ENCODE measurements at regions not wholly inside any gene's neighbourhood (a gene's known extent, or its start where the extent isn't known, plus 50 kb on each side); places are given as distances from the start of the nearest gene placed in this dataset.
"Not testable (repeated sequence)": the region's sequence is repeated elsewhere in the genome, so short reads cannot be mapped to it uniquely, and the experiment has no call there.

GRCh38 chr1:70674941-70675685 lies 264.0 kb downstream of the CTH start:
- no peak for DNase-seq

DNA sequence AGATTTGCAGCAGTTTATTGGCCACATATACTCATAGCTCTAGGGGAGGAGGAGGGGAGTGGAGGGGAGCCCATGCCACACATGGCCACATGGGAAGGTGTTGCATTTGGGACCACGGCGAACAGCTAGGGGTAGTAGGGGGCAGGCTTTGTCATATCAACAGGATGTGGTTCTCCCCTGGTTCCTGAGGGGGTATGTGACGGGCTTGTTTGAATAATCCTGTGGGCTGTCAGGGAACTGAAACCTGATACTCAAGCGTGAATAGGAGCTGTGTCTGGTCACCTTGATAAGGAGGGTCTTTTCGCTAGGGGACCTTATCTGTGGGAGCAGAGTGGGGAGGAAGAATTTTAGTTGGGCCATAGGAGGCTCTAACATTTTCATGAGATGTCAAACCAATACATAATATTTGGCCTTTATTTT lies 264.7 kb downstream of the CTH start:
- DNase-seq = no peak

- DNase-seq = peak; percentile 74 to 83 (median 77)
Observed at GRCh38 chr1:70685300-70686286, 274.5 kb downstream of the CTH start.

DNA sequence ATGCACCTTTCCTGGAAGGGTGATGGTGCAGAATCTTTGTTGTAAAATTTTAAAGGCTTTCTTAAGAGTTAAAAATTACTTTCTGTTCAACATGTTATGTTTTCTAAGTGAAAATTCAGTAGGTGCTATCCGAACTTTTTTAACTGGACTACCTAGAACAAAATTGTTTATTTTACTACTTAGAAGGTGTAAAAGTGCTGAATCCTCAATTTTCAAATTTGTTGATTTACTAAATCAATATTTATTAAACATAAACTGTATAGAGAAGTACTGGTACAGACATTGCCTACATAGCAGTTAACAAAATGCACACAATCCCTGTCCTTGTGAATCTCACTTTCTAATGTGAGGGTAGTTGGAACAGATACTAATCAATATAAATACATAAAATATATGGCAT lies 277.5 kb downstream of the CTH start:
- no peak for DNase-seq

DNA sequence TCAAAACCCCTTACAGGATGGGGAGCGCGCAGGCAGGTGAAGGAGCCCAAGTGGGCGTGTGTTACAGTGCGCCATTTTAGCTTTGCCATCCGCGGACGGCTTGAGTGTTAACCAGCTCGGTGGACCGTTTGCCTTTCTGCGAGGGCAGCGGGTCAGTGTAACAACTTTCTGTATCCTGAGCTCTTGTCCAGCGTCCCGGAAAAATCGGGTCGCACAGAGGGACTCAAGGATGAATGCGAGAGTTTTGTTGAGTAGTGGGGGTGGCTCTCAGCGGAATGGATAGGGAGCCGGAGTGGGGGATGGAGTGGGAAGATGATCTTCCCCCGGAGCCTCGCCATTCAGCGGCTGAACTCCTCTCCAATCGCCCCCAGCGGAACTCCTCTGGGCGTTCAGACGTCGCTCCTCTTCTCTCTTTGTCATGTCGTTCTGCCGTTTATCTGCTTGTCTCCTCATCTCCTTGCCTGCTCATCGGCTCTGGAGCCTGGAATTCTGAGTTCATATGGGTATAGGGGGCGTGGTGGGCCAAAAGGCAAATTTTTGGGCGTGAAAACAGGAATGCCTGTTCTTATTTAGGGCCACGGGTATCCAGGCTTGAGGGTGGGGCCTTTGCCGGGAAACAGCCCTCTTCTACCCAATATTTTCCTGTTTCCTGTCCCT lies 295.4 kb downstream of the CTH start:
- DNase-seq = no peak

DNA sequence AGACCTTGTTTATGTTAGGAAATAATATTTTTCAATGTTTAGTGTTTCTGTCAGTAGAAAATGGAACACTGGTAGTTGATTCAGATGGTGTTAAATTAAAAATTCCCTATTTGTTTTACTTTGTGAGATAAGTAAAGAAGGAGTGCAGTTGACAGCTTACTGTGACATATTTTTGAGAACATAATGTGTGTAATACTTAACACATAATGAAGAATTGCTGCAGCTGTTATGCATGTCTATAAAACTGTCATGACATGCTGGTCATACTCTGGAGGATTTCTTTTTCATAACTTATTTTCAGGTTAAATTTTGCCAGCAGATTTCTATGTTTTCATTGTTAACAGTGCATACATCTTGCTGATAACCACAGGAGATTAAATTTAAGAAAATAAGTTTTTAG lies 296.1 kb downstream of the CTH start:
- DNase-seq = no peak

DNA sequence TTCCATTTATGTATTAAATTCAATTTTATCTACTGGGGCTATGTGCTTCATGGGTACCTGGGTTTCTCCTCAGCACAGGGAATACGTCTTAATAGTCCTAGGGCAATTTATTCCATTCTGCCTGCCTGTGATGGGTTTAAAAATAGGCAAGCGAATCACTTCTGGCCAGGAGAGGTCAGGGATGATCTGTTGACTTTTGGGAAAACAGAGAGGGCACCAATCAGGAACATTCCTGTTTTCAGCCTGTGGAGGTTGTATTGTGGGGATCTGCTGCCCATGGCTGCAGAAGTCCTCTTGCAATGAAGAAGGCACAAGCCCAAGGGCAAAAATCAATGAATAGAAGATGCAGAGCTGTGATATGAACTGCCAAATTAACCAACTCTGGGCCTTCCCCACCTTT lies 303.1 kb downstream of the CTH start:
- DNase-seq = no peak

GRCh38 chr1:70717211-70717610 lies 306.1 kb downstream of the CTH start:
- no peak for DNase-seq

- DNase-seq = no peak
Observed at GRCh38 chr1:70717656-70718055, 306.6 kb downstream of the CTH start.

- no peak for DNase-seq
Observed at GRCh38 chr1:70718086-70718630, 307.1 kb downstream of the CTH start.

GRCh38 chr1:70719154-70719553 lies 308.1 kb downstream of the CTH start:
- no peak for DNase-seq

DNA sequence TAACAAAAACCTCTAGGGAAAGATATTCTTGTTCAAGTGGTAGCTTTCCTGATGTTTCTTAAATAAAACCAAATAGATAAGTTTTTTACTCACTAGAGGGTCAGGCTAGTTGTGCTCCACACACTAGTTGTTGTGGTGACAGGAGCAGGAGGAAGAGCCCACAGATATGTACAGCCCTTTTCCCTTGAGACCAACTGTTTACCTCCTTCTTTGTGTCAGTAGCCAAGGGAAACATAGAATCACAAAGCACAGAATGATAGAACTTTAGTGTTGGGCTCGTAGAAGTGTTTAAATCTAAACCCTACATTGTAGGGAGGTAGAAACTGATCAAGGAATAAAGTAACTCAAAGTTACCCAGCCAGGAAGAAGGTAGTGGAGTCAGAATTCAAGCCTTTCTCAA lies 309.0 kb downstream of the CTH start:
- DNase-seq = no peak

GRCh38 chr1:70720521-70720920 lies 309.5 kb downstream of the CTH start:
- no peak for DNase-seq

GRCh38 chr1:70727886-70728489 lies 316.9 kb downstream of the CTH start:
- DNase-seq = peak in 1 of 3 donors; percentile 3

- not testable (repeated sequence) for DNase-seq
Observed at GRCh38 chr1:70736518-70736917, 311.1 kb downstream of the PTGER3 start.

GRCh38 chr1:70737125-70737524 lies 310.5 kb downstream of the PTGER3 start:
- DNase-seq = peak in 1 of 3 donors; percentile 4

DNA sequence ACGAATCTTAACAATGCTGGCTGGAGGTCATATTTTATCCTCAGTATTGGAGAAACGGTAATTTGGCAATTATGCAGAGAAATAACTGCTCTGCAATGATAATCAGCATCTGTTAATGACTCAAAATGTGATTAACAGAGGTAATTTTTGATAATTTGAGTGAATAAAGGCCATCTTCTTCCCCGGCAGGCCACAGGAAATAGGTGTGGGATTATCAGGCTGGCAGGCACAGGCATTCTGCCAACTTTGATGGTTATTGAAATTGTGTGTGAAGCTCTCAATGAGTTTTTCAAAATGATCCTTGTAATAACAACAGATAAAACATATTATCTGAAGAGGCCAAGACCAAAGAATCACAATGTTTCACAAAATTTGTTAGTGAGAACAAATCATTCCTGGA lies 309.0 kb downstream of the PTGER3 start:
- no peak for DNase-seq

GRCh38 chr1:70745199-70745598 lies 302.4 kb downstream of the PTGER3 start:
- DNase-seq = peak; percentile 13 to 28 (median 23)

GRCh38 chr1:70746062-70746461 lies 301.6 kb downstream of the PTGER3 start:
- DNase-seq = not testable (repeated sequence)

DNA sequence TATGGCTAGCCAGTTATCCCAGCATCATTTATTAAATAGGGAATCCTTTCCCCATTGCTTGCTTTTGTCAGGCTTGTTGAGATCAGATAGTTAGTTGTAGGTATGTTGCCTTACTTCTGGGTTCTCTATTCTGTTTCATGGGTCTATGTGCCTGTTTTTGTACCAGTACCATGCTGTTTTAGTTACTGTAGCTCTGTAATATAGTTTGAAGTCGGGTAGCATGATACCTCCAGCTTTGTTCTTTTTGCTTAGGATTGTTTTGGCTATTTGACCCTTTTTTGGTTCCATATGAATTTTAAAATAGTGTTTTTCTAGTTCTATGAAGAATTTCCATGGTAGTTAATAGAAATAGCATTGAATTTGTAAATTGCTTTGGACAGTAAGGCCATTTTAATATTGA lies 300.5 kb downstream of the PTGER3 start:
- DNase-seq = not testable (repeated sequence)

DNA sequence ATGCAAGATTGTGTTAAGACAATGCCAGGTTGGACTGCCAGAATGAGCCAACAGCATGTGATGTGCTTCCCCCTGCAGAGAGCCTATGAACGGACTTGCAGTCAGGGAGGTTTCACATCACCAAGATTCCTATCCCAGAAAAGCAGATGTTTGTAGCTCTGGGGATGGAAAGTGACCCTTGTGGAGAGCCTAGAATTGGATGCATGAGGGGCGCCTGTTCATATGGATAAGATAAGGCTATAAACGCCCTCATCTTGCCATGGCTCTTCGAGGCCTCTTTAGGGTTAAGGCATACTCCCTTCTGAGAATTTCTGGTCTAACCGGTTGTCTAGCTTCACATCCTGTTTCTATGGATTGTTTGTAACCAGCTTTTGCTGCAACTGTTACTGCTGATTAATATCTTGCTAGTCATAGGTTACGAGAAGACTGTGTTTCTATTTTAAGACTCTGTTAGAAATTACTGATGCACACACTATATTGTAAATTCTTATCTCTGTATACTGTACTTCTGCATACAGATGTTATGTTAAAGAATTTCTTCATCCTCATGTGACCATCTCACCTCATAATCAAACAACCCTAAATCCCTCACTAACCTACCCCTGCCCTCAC lies 295.8 kb downstream of the PTGER3 start:
- not testable (repeated sequence) for DNase-seq

DNA sequence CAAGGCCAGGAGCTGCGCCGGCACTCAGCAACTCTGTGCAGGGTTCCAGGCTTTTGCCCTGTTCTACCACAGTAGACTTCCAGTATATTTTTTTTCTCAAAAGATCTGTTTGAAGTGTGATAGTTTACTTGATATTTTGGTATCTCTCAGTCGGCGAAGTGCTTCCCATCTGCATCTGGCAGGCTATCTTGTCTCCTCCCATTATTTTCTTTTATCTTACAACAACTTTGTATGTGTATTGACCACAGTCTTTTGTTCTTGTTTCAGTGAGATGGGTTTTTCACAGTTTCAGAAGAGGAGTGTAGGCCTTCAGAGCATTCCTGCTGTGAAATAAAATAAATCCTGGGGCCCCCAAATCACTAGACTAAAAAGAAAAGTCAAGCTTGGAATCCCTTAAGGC lies 292.9 kb downstream of the PTGER3 start:
- DNase-seq = no peak
